HG03521 (cell line): ENCODE measurements at regions not wholly inside any gene's neighbourhood (a gene's known extent, or its start where the extent isn't known, plus 50 kb on each side); places are given as distances from the start of the nearest gene placed in this dataset.
A peak's percentile ranks its signal among the peaks of the same experiment; 100 is the strongest.
"Not testable (repeated sequence)": the region's sequence is repeated elsewhere in the genome, so short reads cannot be mapped to it uniquely, and the experiment has no call there.

Experiments
- ATAC-seq: cut with Tn5 transposase; IDR thresholded peaks from one replicate; pipeline ENCODE4 v1.9.1; 2021; ENCODE audit warnings: mild to moderate bottlenecking, moderate library complexity; ENCODE audit not compliant: unreplicated experiment

DNA sequence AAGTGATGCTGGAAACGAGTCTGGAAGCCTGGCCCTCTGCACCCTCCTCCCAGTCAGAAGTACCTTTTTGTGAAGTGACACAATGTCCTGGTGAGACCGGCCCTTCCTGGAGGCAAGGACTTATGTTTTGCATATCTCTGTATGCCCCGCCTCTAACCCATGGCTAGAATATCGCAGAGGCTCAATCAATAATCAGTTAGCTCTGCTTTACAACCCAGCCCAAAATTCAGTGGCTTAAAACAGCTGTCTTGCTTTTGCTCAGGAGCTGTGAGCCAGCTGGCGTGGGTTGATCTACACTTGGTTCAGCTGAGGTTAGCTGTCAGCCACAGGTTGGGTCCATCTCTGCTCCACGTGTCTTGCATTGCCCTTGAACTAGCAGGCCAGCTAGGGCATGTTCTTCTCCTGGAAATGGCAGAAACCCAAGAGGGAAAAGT lies 98.8 kb upstream of the METTL14 start:
- ATAC-seq = no peak

DNA sequence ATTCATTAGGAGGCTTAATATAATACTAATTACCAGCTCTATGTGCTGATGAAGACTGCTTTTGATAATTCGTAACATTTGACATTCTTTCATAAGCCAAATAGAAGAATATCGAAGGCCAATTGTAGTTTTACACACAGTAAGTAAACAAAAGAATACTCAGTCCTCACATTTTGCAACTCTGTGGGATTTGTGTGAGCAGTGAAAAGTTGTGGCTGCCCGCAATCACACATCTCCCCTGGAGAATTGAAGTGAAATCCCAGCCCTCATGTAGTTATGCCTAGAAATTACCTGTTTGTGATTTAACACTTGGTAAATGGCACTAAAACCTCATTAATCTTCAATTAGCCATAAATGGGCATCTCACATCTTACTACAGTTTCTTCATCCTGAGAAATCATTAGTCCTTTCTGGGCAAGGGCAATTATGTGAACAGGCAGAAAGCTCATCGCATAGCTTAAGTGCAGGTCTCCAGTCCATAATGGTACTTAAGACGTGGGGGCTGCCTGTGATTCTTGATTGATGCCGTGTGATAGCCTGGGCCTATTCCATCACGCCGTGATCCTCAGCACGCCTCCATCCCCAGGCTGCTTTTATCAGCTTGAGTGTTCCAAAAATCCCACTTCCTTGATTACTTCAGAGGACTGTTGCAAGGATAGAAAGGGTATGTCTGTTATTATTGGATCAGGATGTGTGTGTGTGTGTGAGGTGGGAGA lies 97.9 kb upstream of the METTL14 start:
- ATAC-seq = no peak

DNA sequence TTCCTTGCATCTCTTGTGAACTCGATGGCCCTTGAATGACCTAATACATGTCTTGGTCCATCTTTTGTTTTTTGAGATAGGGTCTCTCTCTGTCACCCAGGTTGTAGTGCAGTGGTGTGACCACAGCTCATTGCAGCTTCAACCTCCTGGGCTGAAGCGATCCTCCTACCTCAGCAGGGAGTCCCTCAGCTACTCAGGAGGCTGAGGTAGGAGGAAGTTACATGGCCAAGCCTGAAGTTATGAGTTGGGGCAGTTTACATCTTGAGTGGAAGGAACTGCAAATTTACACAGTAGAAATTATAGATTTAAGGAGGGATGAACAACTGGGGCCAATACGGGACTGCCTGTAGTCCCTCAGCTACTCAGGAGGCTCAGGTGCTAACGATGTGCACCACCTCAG lies 97.2 kb upstream of the METTL14 start:
- no peak for ATAC-seq

DNA sequence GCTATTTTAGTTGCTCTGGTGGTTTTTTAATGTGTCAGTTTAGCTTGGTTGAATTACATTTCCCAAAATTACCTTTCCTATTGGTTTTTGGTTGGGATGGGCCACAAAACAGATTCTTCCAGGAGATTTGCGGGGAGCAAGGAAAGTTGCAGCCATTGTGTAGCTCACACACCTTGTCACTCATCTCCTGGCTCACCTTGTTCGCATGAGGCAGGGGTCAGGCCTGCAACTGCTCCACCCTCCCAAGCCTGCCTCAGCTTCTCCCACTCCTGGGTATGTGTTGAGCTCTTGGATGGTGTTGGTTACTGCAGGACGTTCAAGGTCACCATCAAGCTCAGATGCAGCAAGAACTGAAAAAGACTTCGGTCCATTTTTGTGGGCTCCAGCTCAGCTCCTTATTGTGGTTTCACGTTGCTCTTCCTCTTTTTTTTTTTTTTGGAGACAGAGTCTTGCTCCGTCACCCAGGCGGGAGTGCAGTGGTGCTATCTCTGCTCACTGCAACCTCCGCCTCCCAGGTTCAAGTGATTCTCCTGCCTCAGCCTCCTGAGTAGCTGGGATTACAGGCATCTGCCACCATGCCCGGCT lies 95.6 kb upstream of the METTL14 start:
- ATAC-seq = no peak

DNA sequence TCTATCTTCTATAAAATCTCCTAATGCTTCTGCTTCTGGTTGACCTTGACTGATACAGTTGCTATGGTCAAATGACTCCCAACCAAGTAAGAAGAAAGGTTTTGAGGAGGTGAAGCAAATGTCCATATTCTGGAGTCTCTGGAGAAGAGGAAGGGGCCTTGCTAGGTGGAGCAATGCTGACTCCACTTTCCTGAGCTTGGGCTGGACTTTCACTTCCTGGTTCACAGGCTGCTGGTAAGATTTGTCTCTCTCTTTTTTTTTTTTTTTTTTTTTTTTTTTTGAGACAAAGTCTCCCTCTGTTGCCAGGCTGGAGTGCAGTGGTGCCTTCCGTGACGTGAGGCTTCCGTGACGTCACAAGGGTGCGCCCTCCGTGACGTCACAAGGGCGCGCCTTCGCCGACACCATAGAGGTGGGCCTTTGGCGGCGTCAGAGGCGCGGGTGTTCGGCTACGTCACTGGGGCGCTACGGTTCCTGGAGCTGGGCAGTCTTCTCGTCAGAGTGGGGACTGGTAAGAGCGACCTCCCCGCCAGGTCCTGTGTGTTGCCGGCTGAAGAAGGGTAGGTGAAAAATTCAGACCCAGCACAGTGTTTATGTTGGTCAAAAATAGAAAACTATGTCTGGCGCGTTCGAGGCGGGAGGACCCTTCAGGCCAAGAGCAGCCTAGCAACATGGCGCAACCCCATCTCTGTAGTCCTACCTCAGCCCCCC lies 93.7 kb upstream of the METTL14 start:
- peak; percentile 99 for ATAC-seq

DNA sequence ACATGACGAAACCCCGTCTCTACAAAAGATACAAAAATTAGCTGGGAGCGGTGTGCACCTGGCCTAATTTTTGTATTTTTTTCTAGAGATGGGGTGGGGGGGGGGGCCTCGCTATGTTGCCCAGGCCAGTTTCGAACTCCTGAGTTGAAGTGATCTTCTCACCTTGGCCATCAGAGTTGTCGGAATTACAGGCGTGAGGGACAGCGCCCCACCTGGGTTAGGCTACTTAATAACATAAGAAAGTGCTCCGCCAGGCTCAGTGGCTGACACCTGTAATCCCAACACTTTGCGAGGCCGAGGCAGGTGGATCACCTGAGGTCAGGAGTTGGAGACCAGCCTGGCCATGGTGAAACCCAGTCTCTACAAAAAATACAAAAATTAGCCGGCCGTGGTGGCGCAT lies 92.9 kb upstream of the METTL14 start:
- ATAC-seq = not testable (repeated sequence)

DNA sequence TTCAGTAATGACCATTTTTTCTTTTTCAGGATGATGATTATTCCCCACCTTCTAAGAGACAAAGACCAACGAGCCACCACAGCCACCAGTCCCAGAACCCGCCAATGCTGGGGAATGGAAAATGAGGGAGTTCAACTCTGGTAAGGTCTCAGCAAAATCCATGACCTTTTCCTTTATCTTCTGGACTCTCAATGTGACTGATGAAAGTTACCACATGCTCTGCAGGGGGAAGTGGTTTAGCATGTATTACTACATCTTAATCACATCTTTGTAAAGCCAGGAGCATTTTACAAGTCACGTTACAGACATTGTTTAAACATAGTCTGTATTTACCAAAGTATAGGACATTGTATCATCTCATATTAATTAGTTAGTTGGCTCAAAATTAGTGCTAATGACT lies 89.3 kb upstream of the METTL14 start:
- not testable (repeated sequence) for ATAC-seq

DNA sequence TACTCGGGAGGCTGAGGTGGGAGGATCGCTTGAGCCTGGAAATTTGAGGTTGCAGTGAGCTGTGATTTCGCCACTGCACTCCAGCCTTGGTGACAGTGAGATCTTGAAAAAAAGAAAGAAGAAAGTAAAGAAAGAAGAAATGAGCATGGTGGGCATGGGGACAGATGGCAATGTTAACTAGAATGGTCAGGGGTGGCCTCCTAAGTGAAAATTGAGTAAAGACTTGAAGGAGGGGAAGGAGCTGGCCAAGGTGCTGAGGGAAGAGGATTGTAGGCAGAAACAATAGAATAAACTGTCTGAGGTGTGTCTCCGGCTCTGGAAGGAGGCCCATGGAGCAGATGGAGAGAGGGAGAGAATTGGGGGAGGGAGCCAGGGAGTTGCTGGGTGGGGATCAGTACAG lies 60.1 kb upstream of the METTL14 start:
- not testable (repeated sequence) for ATAC-seq

DNA sequence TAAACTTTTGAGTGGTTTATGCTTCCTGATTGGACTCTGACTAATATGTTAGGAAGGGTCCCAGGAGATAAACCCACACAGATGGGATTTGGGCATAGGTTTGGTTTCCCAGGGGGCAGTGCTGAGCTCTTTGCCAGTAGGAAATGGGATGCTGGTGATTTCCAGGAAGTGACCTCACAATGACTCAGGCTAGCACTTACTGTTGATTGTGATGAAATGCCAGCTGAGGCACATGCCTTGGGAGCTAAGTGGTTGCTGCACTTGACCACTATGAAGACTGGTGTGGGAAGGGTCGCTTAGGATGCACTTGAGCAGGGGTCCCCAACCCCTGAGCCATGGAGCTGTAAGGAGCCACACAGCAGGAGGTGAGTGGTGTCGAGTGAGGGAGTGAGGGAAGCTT lies 55.5 kb upstream of the METTL14 start:
- ATAC-seq = not testable (repeated sequence)

DNA sequence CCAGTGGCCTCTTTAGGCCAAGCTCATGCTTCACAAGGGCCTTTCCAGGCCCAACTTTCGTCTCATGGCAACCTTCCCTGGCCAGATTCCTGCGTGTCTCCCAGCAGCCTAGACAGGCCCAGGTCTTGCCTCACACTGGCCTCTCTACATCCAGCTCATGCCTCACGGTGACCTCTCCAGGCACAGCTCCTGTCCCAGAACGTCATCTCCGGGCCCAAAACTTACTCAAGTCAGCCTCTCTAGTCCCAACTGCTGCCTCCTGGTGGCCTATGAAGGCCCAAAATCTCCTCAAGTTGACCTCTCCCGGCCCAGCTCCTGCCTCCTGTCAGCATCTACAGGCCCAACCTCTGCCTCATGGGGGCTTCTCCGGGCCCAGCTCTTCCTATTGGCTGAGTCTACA lies 54.3 kb upstream of the METTL14 start:
- not testable (repeated sequence) for ATAC-seq

DNA sequence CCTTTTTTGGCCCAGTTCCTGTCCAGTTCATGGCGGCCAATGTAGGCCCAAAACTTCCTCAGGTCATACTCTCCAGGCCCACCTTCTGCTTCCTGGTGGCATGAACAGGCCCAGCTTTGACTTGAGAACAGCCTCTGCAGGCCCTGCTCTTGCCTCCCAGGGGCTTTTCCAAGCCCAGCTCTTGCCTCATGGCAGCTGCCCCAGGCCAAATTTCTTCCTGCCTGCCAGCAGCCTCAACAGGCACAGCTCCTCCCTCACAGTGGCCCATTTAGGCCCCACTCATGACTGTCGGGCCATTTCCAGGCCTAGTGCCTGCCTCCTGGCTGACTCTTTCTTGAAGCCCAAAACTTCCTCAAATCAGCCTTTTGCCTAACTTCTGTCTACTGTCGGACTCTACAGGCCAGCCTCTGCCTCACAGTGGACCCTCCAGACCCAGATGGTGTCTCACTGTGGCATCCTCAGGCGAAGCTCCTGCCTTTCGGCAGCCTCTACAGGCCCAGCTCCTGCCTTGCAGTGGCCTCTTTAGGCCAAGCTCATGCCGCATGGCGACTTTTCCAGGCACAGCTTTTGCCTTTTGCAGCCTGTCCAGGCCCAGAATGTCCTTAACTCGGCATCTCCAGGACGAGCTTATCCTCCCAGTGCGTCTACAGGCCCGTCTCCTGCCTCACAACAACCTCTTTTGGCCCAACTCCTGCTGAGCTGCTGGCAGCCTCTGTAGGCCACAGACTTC lies 53.7 kb upstream of the METTL14 start:
- not testable (repeated sequence) for ATAC-seq

DNA sequence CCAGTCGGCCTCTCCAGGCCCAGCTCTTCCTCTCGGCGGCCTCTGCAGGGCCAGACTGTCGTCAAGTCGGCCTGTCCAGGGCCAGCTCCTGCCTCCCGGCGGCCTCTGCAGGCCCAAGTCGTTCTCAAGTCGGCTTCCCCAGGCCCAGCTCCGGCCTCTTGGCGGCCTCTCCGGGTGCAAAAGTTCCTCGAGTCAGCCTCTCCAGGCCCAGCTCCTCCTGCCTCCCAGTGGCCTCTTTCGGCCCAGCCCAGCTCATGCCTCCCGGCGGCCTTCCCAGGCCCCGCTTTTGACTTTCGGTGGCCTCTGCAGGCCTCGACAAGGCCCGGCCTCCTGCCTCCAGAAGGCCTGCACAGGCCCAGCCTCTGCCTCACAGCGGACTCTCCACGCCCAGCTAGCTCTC lies 51.7 kb upstream of the METTL14 start:
- not testable (repeated sequence) for ATAC-seq

DNA sequence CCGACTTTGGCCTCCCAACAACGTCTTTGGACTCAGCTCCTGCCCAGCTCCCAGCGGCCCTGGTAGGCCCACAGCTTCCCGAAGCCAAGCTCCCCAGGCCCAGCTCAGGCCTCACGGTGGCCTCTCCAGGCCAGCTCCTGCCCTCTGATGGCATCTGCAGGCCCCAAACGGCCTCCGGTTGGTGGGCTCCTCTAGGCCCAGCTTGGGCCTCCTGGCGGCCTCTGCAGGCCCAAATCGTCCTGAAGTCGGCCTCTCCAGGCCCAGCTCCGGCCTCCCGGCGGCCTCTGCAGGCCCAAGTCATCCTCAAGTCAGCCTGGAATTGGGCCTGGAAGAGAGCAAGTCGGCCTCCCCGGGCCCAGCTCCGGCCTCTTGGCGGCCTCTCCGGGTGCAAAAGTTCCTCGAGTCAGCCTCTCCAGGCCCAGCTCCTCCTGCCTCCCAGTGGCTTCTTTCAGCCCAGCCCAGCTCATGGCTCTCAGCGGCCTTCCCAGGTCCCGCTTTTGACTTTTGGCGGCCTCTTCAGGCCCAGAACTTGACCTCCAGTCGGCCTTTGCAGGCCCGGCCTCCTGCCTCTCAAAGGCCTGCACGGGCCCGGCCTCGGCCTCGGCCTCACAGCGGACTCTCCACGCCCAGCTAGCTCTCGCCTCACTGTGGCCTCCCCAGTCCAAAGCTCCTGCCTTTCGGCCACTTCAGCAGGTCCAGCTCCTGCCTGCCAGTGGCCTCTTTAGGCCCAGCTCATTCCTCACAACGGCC lies 50.9 kb upstream of the METTL14 start:
- ATAC-seq = not testable (repeated sequence)
